ENCODE measurements at regions not wholly inside any gene's neighbourhood (a gene's known extent, or its start where the extent isn't known, plus 50 kb on each side); places are given as distances from the start of the nearest gene placed in this dataset.

DNA sequence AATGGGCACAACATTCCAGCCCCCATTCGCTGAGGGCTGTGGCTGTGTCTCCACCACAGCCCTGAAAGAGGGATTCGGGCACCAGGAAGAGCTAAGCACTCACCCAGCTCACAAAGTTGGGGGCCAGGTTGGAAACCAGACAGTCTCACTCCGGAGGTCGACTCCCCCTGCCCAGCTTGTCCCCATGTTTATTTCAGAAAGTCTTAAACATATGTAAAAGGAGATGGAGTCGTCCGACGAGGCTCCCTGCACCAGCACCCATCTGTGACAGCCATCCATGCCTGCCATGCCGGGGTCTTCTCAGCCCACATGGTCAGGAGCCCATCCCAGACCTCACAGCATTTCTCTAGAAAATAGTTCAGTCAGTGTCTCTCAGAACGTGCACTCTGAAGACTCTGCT lies 63.6 kb upstream of the STX16 start:
- no peak for TF ChIP-seq TAF1 (IDR thresholded peaks at IDR 0.05; ENCODE audit: low read depth, low read length)
- TF ChIP-seq, protein P1, sequence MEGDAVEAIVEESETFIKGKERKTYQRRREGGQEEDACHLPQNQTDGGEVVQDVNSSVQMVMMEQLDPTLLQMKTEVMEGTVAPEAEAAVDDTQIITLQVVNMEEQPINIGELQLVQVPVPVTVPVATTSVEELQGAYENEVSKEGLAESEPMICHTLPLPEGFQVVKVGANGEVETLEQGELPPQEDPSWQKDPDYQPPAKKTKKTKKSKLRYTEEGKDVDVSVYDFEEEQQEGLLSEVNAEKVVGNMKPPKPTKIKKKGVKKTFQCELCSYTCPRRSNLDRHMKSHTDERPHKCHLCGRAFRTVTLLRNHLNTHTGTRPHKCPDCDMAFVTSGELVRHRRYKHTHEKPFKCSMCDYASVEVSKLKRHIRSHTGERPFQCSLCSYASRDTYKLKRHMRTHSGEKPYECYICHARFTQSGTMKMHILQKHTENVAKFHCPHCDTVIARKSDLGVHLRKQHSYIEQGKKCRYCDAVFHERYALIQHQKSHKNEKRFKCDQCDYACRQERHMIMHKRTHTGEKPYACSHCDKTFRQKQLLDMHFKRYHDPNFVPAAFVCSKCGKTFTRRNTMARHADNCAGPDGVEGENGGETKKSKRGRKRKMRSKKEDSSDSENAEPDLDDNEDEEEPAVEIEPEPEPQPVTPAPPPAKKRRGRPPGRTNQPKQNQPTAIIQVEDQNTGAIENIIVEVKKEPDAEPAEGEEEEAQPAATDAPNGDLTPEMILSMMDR (IDR thresholded peaks at IDR 0.05; ENCODE audit: control extremely low read depth in 1 of 3, insufficient read depth in 1 of 3, low read depth in 1 of 3, low read length in 3 of 3), result no peak
- TF ChIP-seq KDM1A (IDR thresholded peaks at IDR 0.05; ENCODE audit: borderline replicate concordance, low read length), result no peak
- no peak for TF ChIP-seq EGR1 (IDR thresholded peaks at IDR 0.05; ENCODE audit: borderline replicate concordance, low read depth, low read length)
- TF ChIP-seq JUND (IDR thresholded peaks at IDR 0.05; ENCODE audit: low read length), result no peak
- no peak for TF ChIP-seq FOSL1 (IDR thresholded peaks at IDR 0.05; ENCODE audit: insufficient read depth, low read depth, low read length)
- no peak for TF ChIP-seq POLR2A (IDR thresholded peaks at IDR 0.05; ENCODE audit: control extremely low read depth in 1 of 2, low read depth in 2 of 2, low read length in 2 of 2)
- no peak for TF ChIP-seq GTF2F1 (IDR thresholded peaks at IDR 0.05; ENCODE audit: borderline replicate concordance, low read depth, low read length)
- no peak for TF ChIP-seq RXRA (IDR thresholded peaks at IDR 0.05; ENCODE audit: insufficient read depth, low read depth, low read length)
- TF ChIP-seq POLR2AphosphoS5 (IDR thresholded peaks at IDR 0.05; ENCODE audit: low read depth, low read length), result no peak
- TF ChIP-seq CREB1 (IDR thresholded peaks at IDR 0.05), result no peak

Data from H1 (cell line).